ENCODE measurements at regions not wholly inside any gene's neighbourhood (a gene's known extent, or its start where the extent isn't known, plus 50 kb on each side); places are given as distances from the start of the nearest gene placed in this dataset.

DNA sequence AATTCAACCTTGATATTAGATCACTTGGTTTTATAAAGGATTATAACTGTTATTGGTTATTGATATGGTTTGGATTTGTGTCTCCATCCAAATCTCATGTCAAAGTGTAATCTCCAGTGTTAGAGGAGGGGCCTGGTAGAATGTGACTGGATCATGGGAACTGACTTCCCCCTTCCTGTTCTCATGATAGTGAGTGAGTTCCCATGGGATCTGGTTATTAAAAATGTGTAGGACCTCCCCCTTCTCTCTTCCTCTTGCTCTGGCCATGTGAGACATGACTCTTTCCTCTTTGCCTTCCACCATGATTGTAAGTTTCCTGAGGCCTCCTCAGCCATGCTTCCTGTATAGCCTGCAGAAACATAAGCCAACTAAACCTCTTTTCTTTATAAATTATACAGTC, 136.0 kb upstream of the UBE2E2 start:
- TF ChIP-seq ZNF510 (tag by site-specific recombination; IDR thresholded peaks at IDR 0.05; ENCODE audit: insufficient replicate concordance): no peak
- TF ChIP-seq, protein P1, sequence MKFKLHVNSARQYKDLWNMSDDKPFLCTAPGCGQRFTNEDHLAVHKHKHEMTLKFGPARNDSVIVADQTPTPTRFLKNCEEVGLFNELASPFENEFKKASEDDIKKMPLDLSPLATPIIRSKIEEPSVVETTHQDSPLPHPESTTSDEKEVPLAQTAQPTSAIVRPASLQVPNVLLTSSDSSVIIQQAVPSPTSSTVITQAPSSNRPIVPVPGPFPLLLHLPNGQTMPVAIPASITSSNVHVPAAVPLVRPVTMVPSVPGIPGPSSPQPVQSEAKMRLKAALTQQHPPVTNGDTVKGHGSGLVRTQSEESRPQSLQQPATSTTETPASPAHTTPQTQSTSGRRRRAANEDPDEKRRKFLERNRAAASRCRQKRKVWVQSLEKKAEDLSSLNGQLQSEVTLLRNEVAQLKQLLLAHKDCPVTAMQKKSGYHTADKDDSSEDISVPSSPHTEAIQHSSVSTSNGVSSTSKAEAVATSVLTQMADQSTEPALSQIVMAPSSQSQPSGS (tag by site-specific recombination; IDR thresholded peaks at IDR 0.05; ENCODE audit: low read depth): no peak
- TF ChIP-seq, protein P2, sequence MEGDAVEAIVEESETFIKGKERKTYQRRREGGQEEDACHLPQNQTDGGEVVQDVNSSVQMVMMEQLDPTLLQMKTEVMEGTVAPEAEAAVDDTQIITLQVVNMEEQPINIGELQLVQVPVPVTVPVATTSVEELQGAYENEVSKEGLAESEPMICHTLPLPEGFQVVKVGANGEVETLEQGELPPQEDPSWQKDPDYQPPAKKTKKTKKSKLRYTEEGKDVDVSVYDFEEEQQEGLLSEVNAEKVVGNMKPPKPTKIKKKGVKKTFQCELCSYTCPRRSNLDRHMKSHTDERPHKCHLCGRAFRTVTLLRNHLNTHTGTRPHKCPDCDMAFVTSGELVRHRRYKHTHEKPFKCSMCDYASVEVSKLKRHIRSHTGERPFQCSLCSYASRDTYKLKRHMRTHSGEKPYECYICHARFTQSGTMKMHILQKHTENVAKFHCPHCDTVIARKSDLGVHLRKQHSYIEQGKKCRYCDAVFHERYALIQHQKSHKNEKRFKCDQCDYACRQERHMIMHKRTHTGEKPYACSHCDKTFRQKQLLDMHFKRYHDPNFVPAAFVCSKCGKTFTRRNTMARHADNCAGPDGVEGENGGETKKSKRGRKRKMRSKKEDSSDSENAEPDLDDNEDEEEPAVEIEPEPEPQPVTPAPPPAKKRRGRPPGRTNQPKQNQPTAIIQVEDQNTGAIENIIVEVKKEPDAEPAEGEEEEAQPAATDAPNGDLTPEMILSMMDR (tag by site-specific recombination; IDR thresholded peaks at IDR 0.05): no peak
- TF ChIP-seq ZNF24 (tag by site-specific recombination; IDR thresholded peaks at IDR 0.05): no peak
- TF ChIP-seq, protein P3, sequence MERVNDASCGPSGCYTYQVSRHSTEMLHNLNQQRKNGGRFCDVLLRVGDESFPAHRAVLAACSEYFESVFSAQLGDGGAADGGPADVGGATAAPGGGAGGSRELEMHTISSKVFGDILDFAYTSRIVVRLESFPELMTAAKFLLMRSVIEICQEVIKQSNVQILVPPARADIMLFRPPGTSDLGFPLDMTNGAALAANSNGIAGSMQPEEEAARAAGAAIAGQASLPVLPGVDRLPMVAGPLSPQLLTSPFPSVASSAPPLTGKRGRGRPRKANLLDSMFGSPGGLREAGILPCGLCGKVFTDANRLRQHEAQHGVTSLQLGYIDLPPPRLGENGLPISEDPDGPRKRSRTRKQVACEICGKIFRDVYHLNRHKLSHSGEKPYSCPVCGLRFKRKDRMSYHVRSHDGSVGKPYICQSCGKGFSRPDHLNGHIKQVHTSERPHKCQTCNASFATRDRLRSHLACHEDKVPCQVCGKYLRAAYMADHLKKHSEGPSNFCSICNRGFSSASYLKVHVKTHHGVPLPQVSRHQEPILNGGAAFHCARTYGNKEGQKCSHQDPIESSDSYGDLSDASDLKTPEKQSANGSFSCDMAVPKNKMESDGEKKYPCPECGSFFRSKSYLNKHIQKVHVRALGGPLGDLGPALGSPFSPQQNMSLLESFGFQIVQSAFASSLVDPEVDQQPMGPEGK (tag by site-specific recombination; IDR thresholded peaks at IDR 0.05): no peak
- no peak for TF ChIP-seq ZNF600 (tag by site-specific recombination; IDR thresholded peaks at IDR 0.05)
- TF ChIP-seq, protein P4, sequence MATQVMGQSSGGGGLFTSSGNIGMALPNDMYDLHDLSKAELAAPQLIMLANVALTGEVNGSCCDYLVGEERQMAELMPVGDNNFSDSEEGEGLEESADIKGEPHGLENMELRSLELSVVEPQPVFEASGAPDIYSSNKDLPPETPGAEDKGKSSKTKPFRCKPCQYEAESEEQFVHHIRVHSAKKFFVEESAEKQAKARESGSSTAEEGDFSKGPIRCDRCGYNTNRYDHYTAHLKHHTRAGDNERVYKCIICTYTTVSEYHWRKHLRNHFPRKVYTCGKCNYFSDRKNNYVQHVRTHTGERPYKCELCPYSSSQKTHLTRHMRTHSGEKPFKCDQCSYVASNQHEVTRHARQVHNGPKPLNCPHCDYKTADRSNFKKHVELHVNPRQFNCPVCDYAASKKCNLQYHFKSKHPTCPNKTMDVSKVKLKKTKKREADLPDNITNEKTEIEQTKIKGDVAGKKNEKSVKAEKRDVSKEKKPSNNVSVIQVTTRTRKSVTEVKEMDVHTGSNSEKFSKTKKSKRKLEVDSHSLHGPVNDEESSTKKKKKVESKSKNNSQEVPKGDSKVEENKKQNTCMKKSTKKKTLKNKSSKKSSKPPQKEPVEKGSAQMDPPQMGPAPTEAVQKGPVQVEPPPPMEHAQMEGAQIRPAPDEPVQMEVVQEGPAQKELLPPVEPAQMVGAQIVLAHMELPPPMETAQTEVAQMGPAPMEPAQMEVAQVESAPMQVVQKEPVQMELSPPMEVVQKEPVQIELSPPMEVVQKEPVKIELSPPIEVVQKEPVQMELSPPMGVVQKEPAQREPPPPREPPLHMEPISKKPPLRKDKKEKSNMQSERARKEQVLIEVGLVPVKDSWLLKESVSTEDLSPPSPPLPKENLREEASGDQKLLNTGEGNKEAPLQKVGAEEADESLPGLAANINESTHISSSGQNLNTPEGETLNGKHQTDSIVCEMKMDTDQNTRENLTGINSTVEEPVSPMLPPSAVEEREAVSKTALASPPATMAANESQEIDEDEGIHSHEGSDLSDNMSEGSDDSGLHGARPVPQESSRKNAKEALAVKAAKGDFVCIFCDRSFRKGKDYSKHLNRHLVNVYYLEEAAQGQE (tag by site-specific recombination; IDR thresholded peaks at IDR 0.05): no peak

Data from HEK293 (cell line).